ENCODE measurements at regions not wholly inside any gene's neighbourhood (a gene's known extent, or its start where the extent isn't known, plus 50 kb on each side); places are given as distances from the start of the nearest gene placed in this dataset.

- H3K36me3 Mint-ChIP-seq (ENCODE audit: insufficient read depth, unreplicated experiment) = no peaks in the 10 kb centered on the region
- ChIA-PET CTCF (no interaction called here), POLR2A (no interaction called here)
- H3K4me1 Mint-ChIP-seq (ENCODE audit: insufficient read depth, unreplicated experiment) = no peaks in the 10 kb centered on the region
- peaks cover 80% of the 10 kb centered on the region for H3K27me3 Mint-ChIP-seq (ENCODE audit: insufficient read depth, unreplicated experiment)
- DNase-seq (ENCODE audit: unreplicated experiment) = no peak
- BruUV-seq (replicated peaks) = no TSS peak
- H3K9me3 Mint-ChIP-seq (ENCODE audit: unreplicated experiment) = no peaks in the 10 kb centered on the region
- no peak for TF ChIP-seq CTCF (IDR thresholded peaks at IDR 0.05; ENCODE audit: unreplicated experiment)
- H3K27ac Mint-ChIP-seq (ENCODE audit: low read depth, unreplicated experiment) = no peak overlapping the region
- no peak overlapping the region for H3K4me3 Mint-ChIP-seq (ENCODE audit: unreplicated experiment)
- intact Hi-C loops (cut with micrococcal nuclease) = no loop called here
These were observed 560.6 kb downstream of the CPS1 start for GRCh38 chr2:211117026-211117425.

GRCh38 chr2:211126256-211126655 lies 569.9 kb downstream of the CPS1 start:
- no peaks in the 10 kb centered on the region for H3K9me3 Mint-ChIP-seq (ENCODE audit: unreplicated experiment)
- POLR2A ChIA-PET = no interaction called here
- intact Hi-C loops (cut with micrococcal nuclease) = no loop called here
- no peaks in the 10 kb centered on the region for H3K4me1 Mint-ChIP-seq (ENCODE audit: insufficient read depth, unreplicated experiment)
- BruUV-seq (replicated peaks) = no TSS peak
- no peak for TF ChIP-seq CTCF (IDR thresholded peaks at IDR 0.05; ENCODE audit: unreplicated experiment)
- H3K4me3 Mint-ChIP-seq (ENCODE audit: unreplicated experiment) = no peak overlapping the region
- no peak overlapping the region for H3K27ac Mint-ChIP-seq (ENCODE audit: low read depth, unreplicated experiment)
- DNase-seq (ENCODE audit: unreplicated experiment) = no peak
- no peaks in the 10 kb centered on the region for H3K36me3 Mint-ChIP-seq (ENCODE audit: insufficient read depth, unreplicated experiment)
- CTCF ChIA-PET = no interaction called here
- H3K27me3 Mint-ChIP-seq (ENCODE audit: insufficient read depth, unreplicated experiment) = peaks cover 58% of the 10 kb centered on the region

- no peak overlapping the region for H3K27ac Mint-ChIP-seq (ENCODE audit: low read depth, unreplicated experiment)
- no peak for TF ChIP-seq CTCF (IDR thresholded peaks at IDR 0.05; ENCODE audit: unreplicated experiment)
- peaks cover 63% of the 10 kb centered on the region for H3K27me3 Mint-ChIP-seq (ENCODE audit: insufficient read depth, unreplicated experiment)
- no peaks in the 10 kb centered on the region for H3K9me3 Mint-ChIP-seq (ENCODE audit: unreplicated experiment)
- H3K4me1 Mint-ChIP-seq (ENCODE audit: insufficient read depth, unreplicated experiment) = no peaks in the 10 kb centered on the region
- no peak overlapping the region for H3K4me3 Mint-ChIP-seq (ENCODE audit: unreplicated experiment)
- DNase-seq (ENCODE audit: unreplicated experiment) = no peak
- ChIA-PET CTCF (interaction anchor here (0.5 to 0.7 kb wide), 4 partner anchors 227 to 765 kb away, joined by 3 to 4 read pairs (median 4); no protein-coding TSS in a partner anchor), POLR2A (no interaction called here)
- intact Hi-C loops (cut with micrococcal nuclease) = no loop called here
- no TSS peak for BruUV-seq (replicated peaks)
- no peaks in the 10 kb centered on the region for H3K36me3 Mint-ChIP-seq (ENCODE audit: insufficient read depth, unreplicated experiment)
These were observed 571.1 kb downstream of the CPS1 start for GRCh38 chr2:211127501-211127900.

GRCh38 chr2:211128287-211128686 lies 571.9 kb downstream of the CPS1 start:
- intact Hi-C loops (cut with micrococcal nuclease) = no loop called here
- Mint-ChIP-seq H3K9me3 (ENCODE audit: unreplicated experiment) (no peaks in the 10 kb centered on the region), H3K4me1 (ENCODE audit: insufficient read depth, unreplicated experiment) (no peaks in the 10 kb centered on the region), H3K36me3 (ENCODE audit: insufficient read depth, unreplicated experiment) (no peaks in the 10 kb centered on the region), H3K27me3 (ENCODE audit: insufficient read depth, unreplicated experiment) (peaks cover 62% of the 10 kb centered on the region), H3K27ac (ENCODE audit: low read depth, unreplicated experiment) (no peak overlapping the region), H3K4me3 (ENCODE audit: unreplicated experiment) (no peak overlapping the region)
- no TSS peak for BruUV-seq (replicated peaks)
- ChIA-PET CTCF (no interaction called here), POLR2A (no interaction called here)
- no peak for DNase-seq (ENCODE audit: unreplicated experiment)
- no peak for TF ChIP-seq CTCF (IDR thresholded peaks at IDR 0.05; ENCODE audit: unreplicated experiment)

All from MCF 10A (cell line).